H7 (cell line): ENCODE measurements at regions not wholly inside any gene's neighbourhood (a gene's known extent, or its start where the extent isn't known, plus 50 kb on each side); places are given as distances from the start of the nearest gene placed in this dataset.
A peak's percentile ranks its signal among the peaks of the same experiment; 100 is the strongest.
"Not testable (repeated sequence)": the region's sequence is repeated elsewhere in the genome, so short reads cannot be mapped to it uniquely, and the experiment has no call there.

Experiments used
- DNase-seq: peaks from one replicate; pipeline ENCODE4 v3.0.0; 2012
- H3K27me3 ChIP-seq: 2 replicates; pipeline ENCODE4 v1.6.0; 2011; ENCODE audit warnings: mild to moderate bottlenecking, low read length; ENCODE audit not compliant: control insufficient read depth, insufficient read depth
- H3K36me3 ChIP-seq: replicated peaks from 2 replicates; pipeline ENCODE4 v1.5.1; 2011; ENCODE audit warnings: low read length; ENCODE audit not compliant: control insufficient read depth, insufficient read depth
- H3K4me3 ChIP-seq: 2 replicates; pipeline ENCODE4 v1.5.1; 2011; ENCODE audit warnings: low read depth, mild to moderate bottlenecking, control low read depth, low read length, moderate library complexity; ENCODE audit not compliant: insufficient read depth

GRCh38 chr2:13669607-13670006 lies 952.9 kb downstream of the TRIB2 start:
- H3K27me3 ChIP-seq, result peaks cover 21% of the 10 kb centered on the region; the same call in 1 of the 2 replicates
- no peak for DNase-seq
- H3K4me3 ChIP-seq, result no peak overlapping the region
- H3K36me3 ChIP-seq, result no peaks in the 10 kb centered on the region

- peaks cover 50% of the 10 kb centered on the region; the same call in 1 of the 2 replicates for H3K27me3 ChIP-seq
- not testable (repeated sequence) for DNase-seq, H3K36me3 ChIP-seq, H3K4me3 ChIP-seq
Measured at GRCh38 chr2:13673821-13674220, 957.1 kb downstream of the TRIB2 start.

- Histone ChIP-seq H3K27me3 (peaks cover 57% of the 10 kb centered on the region; the same call in 1 of the 2 replicates), H3K36me3 (no peaks in the 10 kb centered on the region), H3K4me3 (no peak overlapping the region)
- DNase-seq, result no peak
Measured at GRCh38 chr2:13676269-13676668, 956.2 kb upstream of the LRATD1 start.

- DNase-seq, result no peak
- Histone ChIP-seq H3K4me3 (no peak overlapping the region), H3K36me3 (no peaks in the 10 kb centered on the region)
Measured at GRCh38 chr2:13681936-13682335, 950.6 kb upstream of the LRATD1 start.

GRCh38 chr2:13682540-13683272 lies 949.8 kb upstream of the LRATD1 start:
- Histone ChIP-seq H3K4me3 (no peak overlapping the region), H3K27me3 (peaks cover 15% of the 10 kb centered on the region; the same call in 1 of the 2 replicates), H3K36me3 (no peaks in the 10 kb centered on the region)
- no peak for DNase-seq

More at GRCh38 chr2:13681936-13682335, 950.6 kb upstream of the LRATD1 start:
- H3K27me3 ChIP-seq, result peaks cover 19% of the 10 kb centered on the region; the same call in 1 of the 2 replicates

- no peak for DNase-seq
- H3K27me3 ChIP-seq, result no peaks in the 10 kb centered on the region; the same call in 1 of the 2 replicates
- H3K36me3 ChIP-seq, result no peaks in the 10 kb centered on the region
- H3K4me3 ChIP-seq, result no peak overlapping the region
Measured at GRCh38 chr2:13686262-13686661, 946.3 kb upstream of the LRATD1 start.

GRCh38 chr2:13694673-13695072 lies 937.8 kb upstream of the LRATD1 start:
- H3K27me3 ChIP-seq, result no peaks in the 10 kb centered on the region; the same call in 1 of the 2 replicates
- DNase-seq, result no peak
- no peak overlapping the region for H3K4me3 ChIP-seq
- no peaks in the 10 kb centered on the region for H3K36me3 ChIP-seq

- no peak overlapping the region for H3K4me3 ChIP-seq
- no peak for DNase-seq
- H3K27me3 ChIP-seq, result no peaks in the 10 kb centered on the region
- H3K36me3 ChIP-seq, result no peaks in the 10 kb centered on the region
Measured at GRCh38 chr2:13696601-13697000, 935.9 kb upstream of the LRATD1 start.

GRCh38 chr2:13698847-13699246 lies 933.7 kb upstream of the LRATD1 start:
- no peaks in the 10 kb centered on the region for H3K36me3 ChIP-seq
- H3K27me3 ChIP-seq, result no peaks in the 10 kb centered on the region
- DNase-seq, result no peak
- no peak overlapping the region for H3K4me3 ChIP-seq

- H3K4me3 ChIP-seq, H3K27me3 ChIP-seq, H3K36me3 ChIP-seq, DNase-seq: not testable (repeated sequence)
Measured at GRCh38 chr2:13699939-13700338, 932.6 kb upstream of the LRATD1 start.

- Histone ChIP-seq H3K4me3 (no peak overlapping the region), H3K27me3 (no peaks in the 10 kb centered on the region), H3K36me3 (no peaks in the 10 kb centered on the region)
- no peak for DNase-seq
Measured at GRCh38 chr2:13711154-13711553, 921.4 kb upstream of the LRATD1 start.

GRCh38 chr2:13714466-13714865 lies 918.1 kb upstream of the LRATD1 start:
- Histone ChIP-seq H3K36me3 (no peaks in the 10 kb centered on the region), H3K27me3 (no peaks in the 10 kb centered on the region)
- no peak for DNase-seq

GRCh38 chr2:13725945-13726344 lies 906.6 kb upstream of the LRATD1 start:
- no peaks in the 10 kb centered on the region for H3K27me3 ChIP-seq
- no peak overlapping the region for H3K4me3 ChIP-seq
- H3K36me3 ChIP-seq, result no peaks in the 10 kb centered on the region
- DNase-seq, result no peak

More at GRCh38 chr2:13714466-13714865, 918.1 kb upstream of the LRATD1 start:
- no peak overlapping the region for H3K4me3 ChIP-seq

- Histone ChIP-seq H3K36me3 (no peaks in the 10 kb centered on the region), H3K27me3 (no peaks in the 10 kb centered on the region), H3K4me3 (no peak overlapping the region)
- DNase-seq, result peak; percentile 2
Measured at GRCh38 chr2:13745330-13745729, 887.2 kb upstream of the LRATD1 start.

GRCh38 chr2:13751955-13752354 lies 880.6 kb upstream of the LRATD1 start:
- no peaks in the 10 kb centered on the region for H3K36me3 ChIP-seq
- H3K4me3 ChIP-seq, result no peak overlapping the region
- no peak for DNase-seq
- H3K27me3 ChIP-seq, result no peaks in the 10 kb centered on the region
